Limb (tissue), 2 donors: ENCODE measurements at regions not wholly inside any gene's neighbourhood (a gene's known extent, or its start where the extent isn't known, plus 50 kb on each side); places are given as distances from the start of the nearest gene placed in this dataset.

ENCODE experiments used
- DNase-seq, 2 donors: peaks; one replicate each; pipeline ENCODE4 v3.0.0-alpha.2; 2016; ENCODE audit errors: extremely low spot score in 2 of 2

- no peak for DNase-seq
These were observed 137.8 kb downstream of the CEP135 start for GRCh38 chr4:56086561-56086960.

GRCh38 chr4:56086073-56086541 is 137.4 kb downstream of the CEP135 start:
- DNase-seq, result peak in 1 of 2 donors; percentile 43

DNA sequence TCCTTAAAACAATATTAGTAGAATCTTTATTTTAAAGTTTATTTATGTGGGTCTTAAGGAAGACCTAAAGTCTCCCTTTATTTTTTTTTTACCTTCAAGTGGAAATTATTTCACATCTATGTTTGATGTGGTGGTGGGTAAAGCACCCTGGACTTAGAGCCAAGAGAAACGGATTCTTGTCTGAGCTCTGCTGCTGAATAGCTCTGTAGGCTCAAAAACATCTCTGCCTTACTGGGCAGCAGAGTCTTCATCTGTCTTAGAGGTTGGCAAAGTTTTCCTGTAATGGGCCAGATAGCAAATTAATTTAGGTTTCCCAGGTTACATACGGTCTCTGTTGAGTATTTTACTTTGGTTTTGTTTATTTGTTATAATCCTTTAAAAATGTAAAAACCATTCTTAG is 136.5 kb downstream of the CEP135 start:
- DNase-seq, result no peak

DNA sequence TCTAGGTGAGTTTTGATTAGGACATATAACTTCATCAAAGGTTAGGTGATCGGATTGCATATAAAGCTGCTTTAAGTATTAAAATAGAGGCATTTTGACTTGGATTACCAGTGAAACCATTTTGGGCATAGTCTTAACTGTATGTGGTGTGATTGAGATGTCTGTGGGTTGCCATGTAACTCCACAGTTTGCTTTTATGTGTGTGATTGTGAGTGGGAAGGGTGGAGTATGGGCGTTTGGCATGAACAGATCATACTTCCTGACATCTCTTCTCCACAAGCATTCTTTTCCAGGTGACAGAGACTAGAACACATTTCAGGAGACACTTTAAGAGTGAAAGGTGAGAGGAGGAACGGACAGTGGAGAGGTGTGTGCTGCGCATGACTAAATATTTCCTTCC is 136.1 kb downstream of the CEP135 start:
- DNase-seq, result no peak
